Nephron (organoid): ENCODE measurements at regions not wholly inside any gene's neighbourhood (a gene's known extent, or its start where the extent isn't known, plus 50 kb on each side); places are given as distances from the start of the nearest gene placed in this dataset.

Experiments used
- H3K27ac Mint-ChIP-seq, 3 experiments: 2 replicates each; pipeline ENCODE4 v1.8.0; 2020; ENCODE audit warnings: mixed read lengths in 3 of 3, mild to moderate bottlenecking in 2 of 3, moderate library complexity in 1 of 3
- H3K27me3 Mint-ChIP-seq: 2 replicates; pipeline ENCODE4 v1.8.0; 2021; ENCODE audit warnings: low read depth, mild to moderate bottlenecking, moderate library complexity, mixed read lengths
- H3K36me3 Mint-ChIP-seq: 2 replicates; pipeline ENCODE4 v1.8.0; 2020; ENCODE audit warnings: low read depth, mixed read lengths
- H3K4me1 Mint-ChIP-seq: 2 replicates; pipeline ENCODE4 v1.8.0; 2020; ENCODE audit warnings: mixed read lengths
- H3K4me3 Mint-ChIP-seq, 3 experiments: 2 replicates each; pipeline ENCODE4 v1.8.0; 2020; ENCODE audit warnings: mild to moderate bottlenecking in 3 of 3, mixed read lengths in 3 of 3, moderate library complexity in 2 of 3
- H3K9me3 Mint-ChIP-seq: 2 replicates; pipeline ENCODE4 v1.8.0; 2020; ENCODE audit warnings: mixed read lengths
- CTCF ChIP-seq, 3 experiments: fragments of 200-600 bp; sonication (generic); IDR thresholded peaks; one replicate each; pipeline ENCODE4 v1.5.0; 2021; ENCODE audit warnings: antibody characterized with exemption in 3 of 3; ENCODE audit not compliant: unreplicated experiment in 3 of 3

- Mint-ChIP-seq H3K9me3 (peaks cover 7% of the 10 kb centered on the region), H3K27me3 (peaks cover 32% of the 10 kb centered on the region), H3K4me1 (peaks cover 21% of the 10 kb centered on the region), H3K4me3 (no peak overlapping the region), H3K36me3 (no peaks in the 10 kb centered on the region), H3K27ac (no peak overlapping the region)
- peak; percentile 63 to 80 (median 74) for TF ChIP-seq CTCF (IDR thresholded peaks at IDR 0.05; ENCODE audit: unreplicated experiment in 3 of 3)
Measured at GRCh38 chr15:70362886-70363285, 265.2 kb upstream of the TLE3 start.

GRCh38 chr15:70362350-70362749 lies 264.6 kb upstream of the TLE3 start:
- Mint-ChIP-seq H3K36me3 (no peaks in the 10 kb centered on the region), H3K4me1 (peaks cover 21% of the 10 kb centered on the region), H3K27ac (no peak overlapping the region), H3K4me3 (no peak overlapping the region), H3K27me3 (peaks cover 35% of the 10 kb centered on the region), H3K9me3 (peaks cover 7% of the 10 kb centered on the region)
- no peak for TF ChIP-seq CTCF (IDR thresholded peaks at IDR 0.05; ENCODE audit: unreplicated experiment in 3 of 3)

- no peaks in the 10 kb centered on the region for H3K36me3 Mint-ChIP-seq
- H3K4me1 Mint-ChIP-seq = peaks cover 26% of the 10 kb centered on the region
- H3K4me3 Mint-ChIP-seq = no peak overlapping the region
- H3K27ac Mint-ChIP-seq = no peak overlapping the region
- H3K9me3 Mint-ChIP-seq = peaks cover 5% of the 10 kb centered on the region
- TF ChIP-seq CTCF (IDR thresholded peaks at IDR 0.05; ENCODE audit: unreplicated experiment in 3 of 3) = no peak
- peaks cover 40% of the 10 kb centered on the region for H3K27me3 Mint-ChIP-seq
Measured at GRCh38 chr15:70361891-70362290, 264.2 kb upstream of the TLE3 start.

DNA sequence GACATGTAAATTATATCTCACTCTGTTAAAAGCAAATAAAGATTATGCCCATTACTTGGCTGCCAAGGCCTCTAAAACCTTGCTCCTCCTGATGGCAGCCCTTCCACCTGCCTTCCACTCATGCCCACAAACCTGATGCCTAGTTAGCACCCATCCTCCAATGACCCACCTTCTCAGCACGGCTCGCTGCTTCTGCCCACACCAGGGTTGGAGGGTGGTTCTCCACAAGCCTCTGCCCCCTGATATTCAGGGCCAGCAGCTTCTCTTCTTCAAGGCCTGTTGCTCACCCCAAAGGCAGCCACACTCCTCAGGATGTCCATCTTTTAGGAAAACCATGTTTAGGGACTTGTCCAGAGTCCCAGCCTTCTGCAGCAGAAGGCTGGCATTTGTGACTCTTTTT lies 263.4 kb upstream of the TLE3 start:
- H3K27ac Mint-ChIP-seq = peak overlapping the region in 1 of 3 experiments; percentile 52
- TF ChIP-seq CTCF (IDR thresholded peaks at IDR 0.05; ENCODE audit: unreplicated experiment in 3 of 3) = no peak
- peaks cover 28% of the 10 kb centered on the region for H3K4me1 Mint-ChIP-seq
- no peak overlapping the region for H3K4me3 Mint-ChIP-seq
- no peaks in the 10 kb centered on the region for H3K36me3 Mint-ChIP-seq
- peaks cover 4% of the 10 kb centered on the region for H3K9me3 Mint-ChIP-seq
- H3K27me3 Mint-ChIP-seq = peaks cover 46% of the 10 kb centered on the region

DNA sequence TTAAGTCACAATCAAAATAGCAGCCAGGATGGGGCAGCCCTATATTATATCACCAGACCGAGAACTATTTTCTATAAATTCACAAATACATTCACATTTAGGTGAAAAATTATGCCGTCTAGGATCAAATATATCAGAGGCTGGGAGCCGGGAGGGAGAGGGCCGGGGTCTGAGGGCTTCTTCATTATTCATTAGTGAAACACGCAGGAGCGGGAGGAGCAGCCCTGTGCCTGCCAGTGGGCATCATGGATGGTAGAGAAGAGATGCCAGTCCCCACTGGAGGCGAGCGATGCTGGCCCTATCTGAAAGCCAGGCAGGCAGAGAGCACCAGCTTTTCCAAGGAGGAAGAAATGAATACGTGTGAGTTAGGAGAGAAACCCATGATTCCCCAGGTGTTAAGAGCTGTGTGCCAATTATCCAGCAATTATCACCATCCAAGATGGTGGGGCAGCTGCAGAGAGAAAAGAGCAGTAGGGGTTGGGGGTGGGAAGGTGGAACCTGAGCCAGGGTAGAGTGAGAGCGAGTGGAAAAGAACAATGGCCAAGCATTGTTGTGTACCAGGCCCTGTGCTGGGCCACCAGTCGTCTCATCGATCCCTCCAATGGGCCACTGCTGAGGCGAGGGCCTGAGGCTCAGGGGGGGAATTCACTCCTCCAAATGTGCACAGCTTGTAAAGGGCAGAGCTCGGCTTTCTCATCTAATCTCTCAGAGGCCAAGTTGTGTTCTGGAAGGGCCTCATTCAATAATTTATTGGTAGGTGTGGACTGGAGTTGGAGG lies 261.3 kb upstream of the TLE3 start:
- Mint-ChIP-seq H3K27ac (no peak overlapping the region), H3K4me3 (no peak overlapping the region), H3K4me1 (peaks cover 34% of the 10 kb centered on the region), H3K36me3 (no peaks in the 10 kb centered on the region), H3K9me3 (no peaks in the 10 kb centered on the region), H3K27me3 (peaks cover 60% of the 10 kb centered on the region)
- no peak for TF ChIP-seq CTCF (IDR thresholded peaks at IDR 0.05; ENCODE audit: unreplicated experiment in 3 of 3)
